T-cell (primary cell): ENCODE measurements at regions not wholly inside any gene's neighbourhood (a gene's known extent, or its start where the extent isn't known, plus 50 kb on each side); places are given as distances from the start of the nearest gene placed in this dataset.

Experiments used
- ATAC-seq, 4 experiments: fragments of 200-7000 bp in 3 of 4; fragments of 150-1000 bp in 1 of 4; cut with Tn5 transposase; replicated peaks in 1 of 4; 1 replicate in 3 of 4; 2 replicates in 1 of 4; pipeline ENCODE4 v1.10.0; 2021; ENCODE audit warnings: moderate library complexity in 3 of 4, mild to moderate bottlenecking in 2 of 4, moderate number of reproducible peaks in 1 of 4
- CTCF ChIA-PET, 2 donors: fragments of 300-600 bp; sonication (Branson Sonifier 250); formaldehyde crosslinking; loops; one replicate each; lab custom pipeline; 2022; ENCODE audit warnings: antibody characterized with exemption in 2 of 2; lab: Charles Lee
- POLR2A ChIA-PET, 2 donors: fragments of 300-600 bp; sonication (Branson Sonifier 250); formaldehyde crosslinking; loops; one replicate each; lab custom pipeline; 2022; ENCODE audit warnings: antibody characterized with exemption in 2 of 2; lab: Charles Lee
- DNase-seq, 35 experiments: peaks; one replicate each; pipeline versions ENCODE4 v3.0.0 to v3.0.0-alpha.2; 2013 to 2023
- H3K27ac ChIP-seq: one replicate; pipeline ENCODE4 v1.5.1; 2013; ENCODE audit warnings: low read length
- H3K27me3 ChIP-seq, 2 experiments: replicated peaks in 1 of 2; 1 replicate in 1 of 2; 2 replicates in 1 of 2; pipeline versions ENCODE4 v1.6.1 to v1.7.0; 2013; ENCODE audit warnings: low read length in 1 of 2, mixed read lengths in 1 of 2; ENCODE audit not compliant: control insufficient read depth in 2 of 2, insufficient read depth in 2 of 2; ENCODE audit errors: extremely low read depth in 1 of 2
- H3K36me3 ChIP-seq, 2 donors: 1 replicate in 1 of 2; 2 replicates in 1 of 2; pipeline versions ENCODE4 v1.6.1 to v1.7.0; 2013; ENCODE audit warnings: low read length in 1 of 2; ENCODE audit not compliant: control insufficient read depth in 2 of 2, insufficient read depth in 1 of 2; ENCODE audit errors: extremely low read depth in 1 of 2
- H3K4me1 ChIP-seq, 2 experiments: 1 replicate in 1 of 2; 2 replicates in 1 of 2; pipeline versions ENCODE4 v1.6.1 to v1.7.0; 2013; ENCODE audit warnings: low read length in 2 of 2, mixed read lengths in 1 of 2; ENCODE audit not compliant: insufficient read depth in 2 of 2, control insufficient read depth in 1 of 2; ENCODE audit errors: extremely low read depth in 1 of 2
- H3K4me3 ChIP-seq, 2 donors: 1 replicate in 1 of 2; 2 replicates in 1 of 2; pipeline versions ENCODE4 v1.5.1 to v1.7.0; 2013; ENCODE audit warnings: mild to moderate bottlenecking in 2 of 2, low read length in 1 of 2, moderate library complexity in 1 of 2; ENCODE audit not compliant: control insufficient read depth in 1 of 2; ENCODE audit errors: extremely low read depth in 1 of 2
- H3K9me3 ChIP-seq: 2 replicates; pipeline ENCODE4 v1.7.0; 2013
- H3K27ac Mint-ChIP-seq, 2 donors: one replicate each; pipeline ENCODE4 v1.8.0; 2020 to 2021; ENCODE audit warnings: mild to moderate bottlenecking in 2 of 2, mixed read lengths in 2 of 2
- H3K27me3 Mint-ChIP-seq, 2 donors: one replicate each; pipeline ENCODE4 v1.8.0; 2021 to 2022; ENCODE audit warnings: mixed read lengths in 2 of 2
- H3K36me3 Mint-ChIP-seq: one replicate; pipeline ENCODE4 v1.8.0; 2021; ENCODE audit warnings: mixed read lengths
- H3K4me1 Mint-ChIP-seq, 3 donors: one replicate each; pipeline ENCODE4 v1.8.0; 2020 to 2022; ENCODE audit warnings: mixed read lengths in 3 of 3, mild to moderate bottlenecking in 1 of 3
- H3K4me3 Mint-ChIP-seq, 3 donors: one replicate each; pipeline ENCODE4 v1.8.0; 2020 to 2022; ENCODE audit warnings: mild to moderate bottlenecking in 3 of 3, mixed read lengths in 3 of 3, moderate library complexity in 3 of 3
- H3K9me3 Mint-ChIP-seq, 3 donors: one replicate each; pipeline ENCODE4 v1.8.0; 2020 to 2022; ENCODE audit warnings: mixed read lengths in 3 of 3
- WGBS: methylation state at CpG from one replicate; pipeline ENCODE4 v1.1.5; 2013; ENCODE audit warnings: missing lambda C conversion rate; ENCODE audit not compliant: insufficient coverage; 5-methylcytosine and 5-hydroxymethylcytosine counted together

- H3K27ac ChIP-seq: no peak overlapping the region
- no peak overlapping the region for H3K4me3 ChIP-seq
- peaks cover 0 to 25% of the 10 kb centered on the region in 2 experiments for H3K27me3 ChIP-seq
- H3K4me1 ChIP-seq: no peaks in the 10 kb centered on the region
- H3K4me1 Mint-ChIP-seq: no peaks in the 10 kb centered on the region
- ATAC-seq: no peak
- no peaks in the 10 kb centered on the region for H3K36me3 Mint-ChIP-seq
- peaks cover 19 to 32% of the 10 kb centered on the region in 2 donors for H3K27me3 Mint-ChIP-seq
- ChIA-PET CTCF (no interaction called here), POLR2A (no interaction called here)
- 91% methylated on average over 4 of the region's 9 CpGs for WGBS
- H3K9me3 Mint-ChIP-seq: no peaks in the 10 kb centered on the region
- no peak overlapping the region for H3K27ac Mint-ChIP-seq
- H3K4me3 Mint-ChIP-seq: no peak overlapping the region
- no peak for DNase-seq
- H3K36me3 ChIP-seq: no peaks in the 10 kb centered on the region
- H3K9me3 ChIP-seq: no peaks in the 10 kb centered on the region
Measured at GRCh38 chr2:45068571-45069140, 59.4 kb upstream of the SIX2 start.

- ChIA-PET POLR2A (no interaction called here), CTCF (no interaction called here)
- Histone ChIP-seq H3K4me1 (no peaks in the 10 kb centered on the region), H3K4me3 (no peak overlapping the region), H3K9me3 (no peaks in the 10 kb centered on the region), H3K27ac (no peak overlapping the region), H3K27me3 (peaks cover 0 to 22% of the 10 kb centered on the region in 2 experiments), H3K36me3 (no peaks in the 10 kb centered on the region)
- Mint-ChIP-seq H3K27me3 (peaks cover 18 to 25% of the 10 kb centered on the region in 2 donors), H3K4me1 (no peaks in the 10 kb centered on the region), H3K27ac (no peak overlapping the region), H3K4me3 (no peak overlapping the region), H3K36me3 (no peaks in the 10 kb centered on the region), H3K9me3 (no peaks in the 10 kb centered on the region)
- no peak for ATAC-seq
- no peak for DNase-seq
- WGBS: 79% methylated on average over 4 of the region's 6 CpGs
Measured at GRCh38 chr2:45067859-45068570, 58.8 kb upstream of the SIX2 start.
